ENCODE measurements at regions not wholly inside any gene's neighbourhood (a gene's known extent, or its start where the extent isn't known, plus 50 kb on each side); places are given as distances from the start of the nearest gene placed in this dataset.
"Not testable (repeated sequence)": the region's sequence is repeated elsewhere in the genome, so short reads cannot be mapped to it uniquely, and the experiment has no call there.

GRCh38 chr4:126144543-126145237, 829.9 kb downstream of the FAT4 start:
- Histone ChIP-seq H3K9me3 (peaks cover 2% of the 10 kb centered on the region; the same call in 1 of the 2 replicates), H3K27me3 (no peaks in the 10 kb centered on the region), H3K4me3 (no peak overlapping the region), H3K36me3 (no peaks in the 10 kb centered on the region)
- DNase-seq, result no peak

GRCh38 chr4:126168484-126168883, 853.7 kb downstream of the FAT4 start:
- no peak for DNase-seq
- Histone ChIP-seq H3K27me3 (no peaks in the 10 kb centered on the region), H3K36me3 (no peaks in the 10 kb centered on the region), H3K4me3 (no peak overlapping the region), H3K9me3 (no peaks in the 10 kb centered on the region; the same call in 1 of the 2 replicates)

- Histone ChIP-seq H3K36me3 (no peaks in the 10 kb centered on the region), H3K9me3 (no peaks in the 10 kb centered on the region), H3K4me3 (no peak overlapping the region), H3K27me3 (no peaks in the 10 kb centered on the region)
- DNase-seq, result no peak
Observed at GRCh38 chr4:126172126-126172525, 857.4 kb downstream of the FAT4 start.

GRCh38 chr4:126174627-126175026, 859.9 kb downstream of the FAT4 start:
- Histone ChIP-seq H3K9me3 (no peaks in the 10 kb centered on the region), H3K27me3 (no peaks in the 10 kb centered on the region), H3K36me3 (no peaks in the 10 kb centered on the region), H3K4me3 (no peak overlapping the region)
- DNase-seq, result no peak

- Histone ChIP-seq H3K9me3 (no peaks in the 10 kb centered on the region), H3K4me3 (no peak overlapping the region), H3K36me3 (no peaks in the 10 kb centered on the region), H3K27me3 (no peaks in the 10 kb centered on the region)
- DNase-seq, result no peak
Observed at GRCh38 chr4:126180642-126181041, 865.9 kb downstream of the FAT4 start.

GRCh38 chr4:126182336-126182735, 867.6 kb downstream of the FAT4 start:
- H3K4me3 ChIP-seq, result no peak overlapping the region
- no peaks in the 10 kb centered on the region for H3K27me3 ChIP-seq
- no peaks in the 10 kb centered on the region for H3K9me3 ChIP-seq
- DNase-seq, result no peak
- no peaks in the 10 kb centered on the region for H3K36me3 ChIP-seq

GRCh38 chr4:126182786-126183185, 868.0 kb downstream of the FAT4 start:
- DNase-seq, result no peak
- Histone ChIP-seq H3K4me3 (no peak overlapping the region), H3K27me3 (no peaks in the 10 kb centered on the region), H3K36me3 (no peaks in the 10 kb centered on the region), H3K9me3 (no peaks in the 10 kb centered on the region)

GRCh38 chr4:126183206-126183605, 868.5 kb downstream of the FAT4 start:
- no peaks in the 10 kb centered on the region for H3K27me3 ChIP-seq
- no peaks in the 10 kb centered on the region for H3K9me3 ChIP-seq
- H3K4me3 ChIP-seq, result no peak overlapping the region
- no peak for DNase-seq
- H3K36me3 ChIP-seq, result no peaks in the 10 kb centered on the region

GRCh38 chr4:126191536-126191935, 876.8 kb downstream of the FAT4 start:
- H3K4me3 ChIP-seq, result no peak overlapping the region
- no peaks in the 10 kb centered on the region for H3K27me3 ChIP-seq
- no peaks in the 10 kb centered on the region for H3K9me3 ChIP-seq
- no peaks in the 10 kb centered on the region for H3K36me3 ChIP-seq
- no peak for DNase-seq

GRCh38 chr4:126192506-126192905, 877.8 kb downstream of the FAT4 start:
- H3K9me3 ChIP-seq, result no peaks in the 10 kb centered on the region
- H3K4me3 ChIP-seq, result no peak overlapping the region
- no peaks in the 10 kb centered on the region for H3K27me3 ChIP-seq
- no peaks in the 10 kb centered on the region for H3K36me3 ChIP-seq
- DNase-seq, result no peak

- H3K27me3 ChIP-seq, DNase-seq, H3K4me3 ChIP-seq, H3K9me3 ChIP-seq, H3K36me3 ChIP-seq: not testable (repeated sequence)
Observed at GRCh38 chr4:126201251-126202138, 886.7 kb downstream of the FAT4 start.

GRCh38 chr4:126202226-126202625, 887.5 kb downstream of the FAT4 start:
- Histone ChIP-seq H3K27me3 (no peaks in the 10 kb centered on the region), H3K4me3 (no peak overlapping the region), H3K36me3 (no peaks in the 10 kb centered on the region), H3K9me3 (no peaks in the 10 kb centered on the region)
- DNase-seq, result no peak

- no peaks in the 10 kb centered on the region for H3K27me3 ChIP-seq
- no peaks in the 10 kb centered on the region for H3K9me3 ChIP-seq
- H3K4me3 ChIP-seq, result no peak overlapping the region
- H3K36me3 ChIP-seq, result no peaks in the 10 kb centered on the region
- no peak for DNase-seq
Observed at GRCh38 chr4:126207910-126208309, 893.2 kb downstream of the FAT4 start.

GRCh38 chr4:126209147-126209546, 894.4 kb downstream of the FAT4 start:
- Histone ChIP-seq H3K36me3 (no peaks in the 10 kb centered on the region), H3K27me3 (no peaks in the 10 kb centered on the region), H3K9me3 (no peaks in the 10 kb centered on the region), H3K4me3 (no peak overlapping the region)
- DNase-seq, result peak; percentile 26

- Histone ChIP-seq H3K27me3 (no peaks in the 10 kb centered on the region), H3K36me3 (no peaks in the 10 kb centered on the region), H3K4me3 (no peak overlapping the region), H3K9me3 (no peaks in the 10 kb centered on the region)
- DNase-seq, result no peak
Observed at GRCh38 chr4:126213996-126214395, 899.2 kb downstream of the FAT4 start.

- Histone ChIP-seq H3K9me3 (no peaks in the 10 kb centered on the region), H3K27me3 (no peaks in the 10 kb centered on the region), H3K36me3 (no peaks in the 10 kb centered on the region), H3K4me3 (no peak overlapping the region)
- no peak for DNase-seq
Observed at GRCh38 chr4:126215759-126216158, 901.0 kb downstream of the FAT4 start.

GRCh38 chr4:126216611-126217010, 901.9 kb downstream of the FAT4 start:
- H3K9me3 ChIP-seq, result no peaks in the 10 kb centered on the region
- H3K4me3 ChIP-seq, result no peak overlapping the region
- no peaks in the 10 kb centered on the region for H3K27me3 ChIP-seq
- no peaks in the 10 kb centered on the region for H3K36me3 ChIP-seq
- DNase-seq, result no peak

GRCh38 chr4:126221282-126221681, 906.5 kb downstream of the FAT4 start:
- H3K36me3 ChIP-seq, result no peaks in the 10 kb centered on the region
- H3K9me3 ChIP-seq, result no peaks in the 10 kb centered on the region
- no peak for DNase-seq
- H3K4me3 ChIP-seq, result no peak overlapping the region
- no peaks in the 10 kb centered on the region for H3K27me3 ChIP-seq
